A549 (cell line): ENCODE measurements at regions not wholly inside any gene's neighbourhood (a gene's known extent, or its start where the extent isn't known, plus 50 kb on each side); places are given as distances from the start of the nearest gene placed in this dataset.

Source experiments
- ATAC-seq, 2 experiments: fragments of 200-7000 bp in 1 of 2; fragments of >200 bp in 1 of 2; cut with Nextera tagmentation in 1 of 2; cut with Tn5 transposase in 1 of 2; 3 replicates each; pipeline versions ENCODE4 v1.8.0 to v1.9.1; 2018 to 2020; ENCODE audit warnings: mild to moderate bottlenecking in 1 of 2, moderate library complexity in 1 of 2
- CTCF ChIA-PET: fragments of 300-600 bp; sonication (Branson Sonifier 250); formaldehyde crosslinking; extraction: SDS; loops from one replicate; lab custom pipeline; 2021; ENCODE audit warnings: antibody characterized with exemption, inconsistent platforms; lab: Yijun Ruan, JAX
- POLR2A ChIA-PET: fragments of 350-600 bp; formaldehyde crosslinking; extraction: SDS; loops from one replicate; lab custom pipeline; 2021; ENCODE audit warnings: antibody characterized with exemption, inconsistent platforms; lab: Yijun Ruan, JAX
- DNase-seq, 2 experiments: peaks; one replicate each; pipeline versions ENCODE4 v3.0.0 to v3.0.0-alpha.2; 2011 to 2016; ENCODE audit warnings: low read depth in 1 of 2, low spot score in 1 of 2
- FAIRE-seq: peaks from 2 replicates; lab custom pipeline; 2011; peaks lifted over from hg19 to GRCh38; lab: Jason Lieb, UNC
- H3K27ac ChIP-seq, 2 experiments: fragments of >200 bp; sonication (Bioruptor Twin); formaldehyde crosslinking; 3 replicates each; pipeline ENCODE4 v1.5.1; 2016 to 2017
- H3K4me1 ChIP-seq: fragments of >200 bp; sonication (Bioruptor Twin); formaldehyde crosslinking; 3 replicates; pipeline ENCODE4 v1.6.1; 2016
- H3K4me2 ChIP-seq: fragments of >200 bp; sonication (Bioruptor Twin); formaldehyde crosslinking; 3 replicates; pipeline ENCODE4 v1.6.1; 2016
- H3K4me3 ChIP-seq: fragments of >200 bp; sonication (Bioruptor Twin); formaldehyde crosslinking; 3 replicates; pipeline ENCODE4 v1.5.1; 2016
- H3K9me3 ChIP-seq: fragments of >200 bp; sonication (Bioruptor Twin); formaldehyde crosslinking; 3 replicates; pipeline ENCODE4 v1.6.1; 2016
- BCL3 ChIP-seq: fragments of >200 bp; sonication (Bioruptor Twin); formaldehyde crosslinking; IDR thresholded peaks from 3 replicates; pipeline ENCODE4 v1.6.1; 2016
- BHLHE40 ChIP-seq: IDR thresholded peaks from 2 replicates; pipeline ENCODE4 v1.6.1; 2012; ENCODE audit warnings: low read depth, low read length, inconsistent platforms
- CBX8 ChIP-seq: fragments of 200-600 bp; sonication (generic); IDR thresholded peaks from 2 replicates; pipeline ENCODE4 v1.6.1; 2016
- CEBPB ChIP-seq, 2 experiments: fragments of >200 bp in 1 of 2; sonication (Bioruptor Twin) in 1 of 2; formaldehyde crosslinking in 1 of 2; IDR thresholded peaks; 2 replicates each; pipeline ENCODE4 v1.6.1; 2012 to 2016
- CTCF ChIP-seq: fragments of >200 bp; sonication (Bioruptor Twin); formaldehyde crosslinking; IDR thresholded peaks from 3 replicates; pipeline ENCODE4 v1.5.1; 2016
- ELK1 ChIP-seq: fragments of 150-350 bp; IDR thresholded peaks from 2 replicates; pipeline ENCODE4 v1.6.1; 2014; ENCODE audit warnings: low read depth, mild to moderate bottlenecking, low read length
- FOSL2 ChIP-seq, 2 experiments: fragments of 450-650 bp in 1 of 2; fragments of >200 bp in 1 of 2; sonication (Bioruptor Twin) in 1 of 2; formaldehyde crosslinking; IDR thresholded peaks; 2 replicates each; pipeline versions ENCODE4 v1.5.0 to v1.6.1; 2016 to 2020; ENCODE audit warnings: mild to moderate bottlenecking in 1 of 2, moderate library complexity in 1 of 2
- GATA3 ChIP-seq: IDR thresholded peaks from 2 replicates; pipeline ENCODE4 v1.6.1; 2012; ENCODE audit warnings: borderline replicate concordance
- HDAC2 ChIP-seq: fragments of 200-600 bp; sonication (generic); IDR thresholded peaks from 2 replicates; pipeline ENCODE4 v1.6.1; 2016
- HES2 ChIP-seq: fragments of >200 bp; sonication (Bioruptor Twin); formaldehyde crosslinking; IDR thresholded peaks from 2 replicates; pipeline ENCODE4 v1.6.1; 2016
- HMGXB4 ChIP-seq: fragments of 250-450 bp; sonication (Bioruptor Pico); IDR thresholded peaks from 2 replicates; pipeline ENCODE4 v1.5.0; 2021; ENCODE audit warnings: mild to moderate bottlenecking, moderate library complexity, borderline replicate concordance
- MAX ChIP-seq: IDR thresholded peaks from 2 replicates; pipeline ENCODE4 v1.6.1; 2012
- MAZ ChIP-seq: fragments of 150-350 bp; IDR thresholded peaks from 2 replicates; pipeline ENCODE4 v1.6.1; 2014; ENCODE audit warnings: antibody characterized with exemption, low read depth, low read length, borderline replicate concordance
- MYC ChIP-seq: IDR thresholded peaks from 2 replicates; pipeline ENCODE4 v1.6.1; 2012; ENCODE audit warnings: mild to moderate bottlenecking, inconsistent platforms, low read length, improper control_type of control experiment, borderline replicate concordance
- PBX3 ChIP-seq: IDR thresholded peaks from 2 replicates; pipeline ENCODE4 v1.6.1; 2012
- PHF8 ChIP-seq: fragments of 200-600 bp; sonication (generic); IDR thresholded peaks from 2 replicates; pipeline ENCODE4 v1.6.1; 2016; ENCODE audit warnings: low read depth, mild to moderate bottlenecking, antibody characterized with exemption, moderate library complexity, borderline replicate concordance
- RCOR1 ChIP-seq: fragments of 150-350 bp; IDR thresholded peaks from 2 replicates; pipeline ENCODE4 v1.6.1; 2014; ENCODE audit warnings: antibody characterized with exemption, low read length, low read depth
- WGBS: methylation state at CpG from one replicate; pipeline ENCODE4 v1.1.6; 2017; ENCODE audit errors: missing lambda C conversion rate; 5-methylcytosine and 5-hydroxymethylcytosine counted together

GRCh38 chr6:48570656-48571055, 459.7 kb upstream of the PTCHD4 start (continued):
- TF ChIP-seq MAX, result no peak

GRCh38 chr6:48568856-48569255, 457.9 kb upstream of the PTCHD4 start:
- no peak for FAIRE-seq
- no peak overlapping the region for H3K4me3 ChIP-seq

GRCh38 chr6:48567016-48567415, 456.0 kb upstream of the PTCHD4 start:
- no peaks in the 10 kb centered on the region for H3K4me1 ChIP-seq
- no peaks in the 10 kb centered on the region for H3K9me3 ChIP-seq
- FAIRE-seq (no peak), DNase-seq (no peak), ATAC-seq (no peak)
- no peak overlapping the region for H3K4me3 ChIP-seq
- no peak overlapping the region for H3K4me2 ChIP-seq
- H3K27ac ChIP-seq, result no peak overlapping the region
- CTCF ChIA-PET, result no interaction called here
- POLR2A ChIA-PET, result no interaction called here
- TF ChIP-seq CEBPB (IDR thresholded peaks at IDR 0.05) (no peak), HES2 (no peak), CTCF (no peak), MYC (no peak), BHLHE40 (no peak), ELK1 (no peak), RCOR1 (no peak)

More at GRCh38 chr6:48568856-48569255, 457.9 kb upstream of the PTCHD4 start:
- TF ChIP-seq PHF8 (no peak), ELK1 (no peak), CBX8 (no peak), RCOR1 (no peak), BCL3 (no peak), PBX3 (no peak), FOSL2 (IDR thresholded peaks at IDR 0.05) (no peak), FOSL2 (CRISPR knock-in tag; IDR thresholded peaks at IDR 0.05) (no peak), HMGXB4 (CRISPR knock-in tag) (no peak), MAZ (no peak), HDAC2 (no peak), GATA3 (no peak)
- Histone ChIP-seq H3K27ac (no peak overlapping the region), H3K4me2 (no peak overlapping the region), H3K4me1 (no peaks in the 10 kb centered on the region), H3K9me3 (no peaks in the 10 kb centered on the region)
- POLR2A ChIA-PET, result no interaction called here
- no peak for DNase-seq
- ATAC-seq, result no peak
- CTCF ChIA-PET, result no interaction called here
- WGBS, result 68% methylated on average over 2 of the region's 2 CpGs
